H1 (cell line): ENCODE measurements at regions not wholly inside any gene's neighbourhood (a gene's known extent, or its start where the extent isn't known, plus 50 kb on each side); places are given as distances from the start of the nearest gene placed in this dataset.

Experiments used
- CTCF ChIA-PET: fragments of 300-600 bp; sonication (Branson Sonifier 250); formaldehyde crosslinking; loops from one replicate; lab custom pipeline; 2021; ENCODE audit not compliant: partially characterized antibody; lab: Charles Lee
- POLR2A ChIA-PET: fragments of 300-600 bp; sonication (Branson Sonifier 250); formaldehyde crosslinking; loops from one replicate; lab custom pipeline; 2021; ENCODE audit warnings: inconsistent platforms; ENCODE audit not compliant: partially characterized antibody; lab: Charles Lee
- DNase-seq, 2 experiments: peaks; one replicate each; pipeline versions ENCODE4 v3.0.0 to v3.0.0-alpha.2; 2010 to 2022; ENCODE audit warnings: low spot score in 2 of 2, low read depth in 1 of 2, mixed read lengths in 1 of 2
- FAIRE-seq: peaks from 2 replicates; lab custom pipeline; 2011; peaks lifted over from hg19 to GRCh38; lab: Jason Lieb, UNC
- H2AFZ ChIP-seq: 2 replicates; pipeline ENCODE4 v1.8.1; 2012; ENCODE audit warnings: low read length, inconsistent platforms
- H2AK5ac ChIP-seq: 2 replicates; pipeline ENCODE4 v1.6.1; 2013; ENCODE audit warnings: low read depth, low read length
- H2BK120ac ChIP-seq: replicated peaks from 2 replicates; pipeline ENCODE3; 2013; ENCODE audit warnings: low read depth, low read length, inconsistent platforms
- H2BK12ac ChIP-seq: 2 replicates; pipeline ENCODE4 v1.6.1; 2013; ENCODE audit warnings: low read depth, low read length
- H2BK15ac ChIP-seq: 2 replicates; pipeline ENCODE4 v1.6.1; 2013; ENCODE audit warnings: low read length
- H2BK20ac ChIP-seq: 2 replicates; pipeline ENCODE4 v1.6.1; 2013; ENCODE audit warnings: low read length
- H2BK5ac ChIP-seq: 2 replicates; pipeline ENCODE4 v1.6.1; 2013; ENCODE audit warnings: low read depth, low read length
- H3K14ac ChIP-seq: 2 replicates; pipeline ENCODE4 v1.6.1; 2013; ENCODE audit warnings: inconsistent platforms; ENCODE audit not compliant: insufficient read length
- H3K18ac ChIP-seq: 2 replicates; pipeline ENCODE4 v1.6.1; 2013; ENCODE audit warnings: low read length; ENCODE audit errors: extremely low read depth
- H3K23ac ChIP-seq: 2 replicates; pipeline ENCODE4 v1.6.1; 2013; ENCODE audit warnings: inconsistent platforms; ENCODE audit not compliant: insufficient read length
- H3K23me2 ChIP-seq: 2 replicates; pipeline ENCODE4 v1.6.1; 2013; ENCODE audit warnings: low read depth, low read length
- H3K27ac ChIP-seq: 2 replicates; pipeline ENCODE4 v1.6.1; 2011; ENCODE audit warnings: low read depth, low read length, inconsistent platforms
- H3K27me3 ChIP-seq, 4 experiments: replicated peaks in 1 of 4; 1 replicate in 1 of 4; 2 replicates in 3 of 4; pipeline versions ENCODE4 v1.6.1 to v1.8.1; 2011 to 2013; ENCODE audit warnings: low read length in 3 of 4, mild to moderate bottlenecking in 3 of 4, inconsistent platforms in 2 of 4, mixed read lengths in 2 of 4, moderate library complexity in 1 of 4; ENCODE audit not compliant: control insufficient read depth in 3 of 4, insufficient read depth in 3 of 4; ENCODE audit errors: extremely low read depth in 1 of 4
- H3K36me3 ChIP-seq, 4 experiments: 2 replicates each; pipeline versions ENCODE4 v1.6.1 to v1.8.1; 2011 to 2013; ENCODE audit warnings: mild to moderate bottlenecking in 4 of 4, low read length in 3 of 4, moderate library complexity in 2 of 4, control low read depth in 1 of 4, inconsistent platforms in 1 of 4; ENCODE audit not compliant: insufficient read depth in 4 of 4, control insufficient read depth in 2 of 4
- H3K4ac ChIP-seq: replicated peaks from 2 replicates; pipeline ENCODE3; 2013; ENCODE audit warnings: low read length, low read depth, mixed read lengths, inconsistent platforms; ENCODE audit not compliant: insufficient read length
- H3K4me1 ChIP-seq, 4 experiments: replicated peaks in 1 of 4; 1 replicate in 1 of 4; 2 replicates in 3 of 4; pipeline versions ENCODE4 v1.6.1 to v1.8.1; 2011 to 2013; ENCODE audit warnings: low read length in 3 of 4, inconsistent platforms in 2 of 4, mixed read lengths in 1 of 4; ENCODE audit not compliant: insufficient read depth in 4 of 4, control insufficient read depth in 3 of 4
- H3K4me2 ChIP-seq, 2 experiments: 2 replicates each; pipeline versions ENCODE4 v1.6.1 to v1.8.1; 2011 to 2013; ENCODE audit warnings: low read depth in 2 of 2, low read length in 2 of 2, control low read depth in 1 of 2, inconsistent platforms in 1 of 2, mild to moderate bottlenecking in 1 of 2; ENCODE audit not compliant: insufficient read depth in 1 of 2
- H3K4me3 ChIP-seq, 4 experiments: fragments of 200-600, 300-600 bp in 1 of 4; sonication (generic), shearing (Covaris generic), sonication (Bioruptor Twin) in 1 of 4; 2 replicates each; pipeline versions ENCODE4 v1.5.1 to v1.8.1; 2011 to 2016; ENCODE audit warnings: low read length in 4 of 4, low read depth in 3 of 4, control low read depth in 2 of 4, inconsistent platforms in 2 of 4, mild to moderate bottlenecking in 2 of 4, mixed read lengths in 1 of 4, moderate library complexity in 1 of 4; ENCODE audit not compliant: insufficient read depth in 2 of 4; ENCODE audit errors: extremely low read depth in 1 of 4
- H3K56ac ChIP-seq: replicated peaks from 2 replicates; pipeline ENCODE3; 2013; ENCODE audit warnings: low read depth, mild to moderate bottlenecking, mixed read lengths, low read length, inconsistent platforms; ENCODE audit not compliant: insufficient read length
- H3K79me1 ChIP-seq: 2 replicates; pipeline ENCODE4 v1.6.1; 2013; ENCODE audit warnings: low read depth, low read length, control low read depth
- H3K79me2 ChIP-seq, 2 experiments: 2 replicates each; pipeline versions ENCODE4 v1.6.1 to v1.8.1; 2012 to 2013; ENCODE audit warnings: low read length in 2 of 2, mild to moderate bottlenecking in 2 of 2, inconsistent platforms in 1 of 2; ENCODE audit not compliant: insufficient read depth in 2 of 2, control insufficient read depth in 1 of 2
- H3K9ac ChIP-seq, 4 experiments: replicated peaks in 1 of 4; 1 replicate in 1 of 4; 2 replicates in 3 of 4; pipeline versions ENCODE4 v1.6.1 to v1.8.1; 2011 to 2013; ENCODE audit warnings: low read depth in 3 of 4, low read length in 3 of 4, control low read depth in 2 of 4, mild to moderate bottlenecking in 2 of 4, moderate library complexity in 2 of 4, inconsistent platforms in 1 of 4; ENCODE audit errors: extremely low read depth in 1 of 4
- H3K9me3 ChIP-seq, 2 experiments: 2 replicates each; pipeline versions ENCODE4 v1.6.1 to v1.8.1; 2012 to 2013; ENCODE audit warnings: mild to moderate bottlenecking in 2 of 2, moderate library complexity in 2 of 2, control low read depth in 1 of 2, inconsistent platforms in 1 of 2, low read depth in 1 of 2, low read length in 1 of 2, mixed read lengths in 1 of 2; ENCODE audit not compliant: insufficient read depth in 2 of 2
- H4K20me1 ChIP-seq, 2 experiments: replicated peaks in 1 of 2; 2 replicates each; pipeline versions ENCODE3 to v1.8.1; 2011 to 2013; ENCODE audit warnings: inconsistent platforms in 2 of 2, low read length in 2 of 2, mild to moderate bottlenecking in 1 of 2; ENCODE audit not compliant: insufficient read depth in 2 of 2, control insufficient read depth in 1 of 2
- H4K5ac ChIP-seq: 2 replicates; pipeline ENCODE4 v1.6.1; 2013; ENCODE audit warnings: low read length, low read depth, mixed read lengths, inconsistent platforms; ENCODE audit not compliant: insufficient read length
- H4K8ac ChIP-seq: 2 replicates; pipeline ENCODE4 v1.8.0; 2013; ENCODE audit warnings: mild to moderate bottlenecking, moderate library complexity, low read length, inconsistent platforms; ENCODE audit not compliant: insufficient read depth; ENCODE audit errors: extremely low read depth
- H4K91ac ChIP-seq: replicated peaks from 2 replicates; pipeline ENCODE3; 2013; ENCODE audit warnings: low read length, mixed read lengths, inconsistent platforms; ENCODE audit not compliant: insufficient read length
- ATF3 ChIP-seq: IDR thresholded peaks from 2 replicates; pipeline ENCODE4 v1.6.1; 2011; ENCODE audit warnings: low read depth, mild to moderate bottlenecking, low read length; ENCODE audit not compliant: insufficient read depth
- BCL11A ChIP-seq, 2 experiments: IDR thresholded peaks; one replicate each; pipeline ENCODE4 v1.6.1; 2011; ENCODE audit warnings: low read depth in 2 of 2, low read length in 2 of 2, mild to moderate bottlenecking in 2 of 2
- BRCA1 ChIP-seq: IDR thresholded peaks from 2 replicates; pipeline ENCODE4 v1.6.1; 2012; ENCODE audit warnings: low read depth, low read length, improper control_type of control experiment
- GABPA ChIP-seq: IDR thresholded peaks from 2 replicates; pipeline ENCODE4 v1.6.1; 2011; ENCODE audit warnings: mild to moderate bottlenecking, low read length, moderate library complexity, borderline replicate concordance; ENCODE audit not compliant: insufficient read depth
- JUN ChIP-seq: IDR thresholded peaks from 2 replicates; pipeline ENCODE4 v1.6.1; 2011; ENCODE audit warnings: low read depth, mild to moderate bottlenecking, improper control_type of control experiment, low read length
- RNF2 ChIP-seq: fragments of 200-900, 300-1000 bp; sonication (generic); IDR thresholded peaks from 2 replicates; pipeline ENCODE4 v1.7.1; 2016; ENCODE audit warnings: borderline replicate concordance, low read depth, mild to moderate bottlenecking, antibody characterized with exemption, low read length; ENCODE audit not compliant: poor library complexity, severe bottlenecking; ENCODE audit errors: missing control alignments
- SAP30 ChIP-seq: fragments of 300-600 bp; sonication (generic); IDR thresholded peaks from 2 replicates; pipeline ENCODE4 v1.7.1; 2012; ENCODE audit warnings: low read length, moderate library complexity, mild to moderate bottlenecking, inconsistent platforms; ENCODE audit not compliant: insufficient read depth, insufficient replicate concordance
- SIN3A ChIP-seq, 2 experiments: IDR thresholded peaks in 1 of 2; conservative IDR thresholded peaks in 1 of 2; 2 replicates each; pipeline ENCODE4 v1.6.1; 2011 to 2012; ENCODE audit warnings: low read length in 2 of 2, improper control_type of control experiment in 1 of 2, low read depth in 1 of 2, mild to moderate bottlenecking in 1 of 2
- SIRT6 ChIP-seq: IDR thresholded peaks from one replicate; pipeline ENCODE4 v1.7.1; 2012; ENCODE audit warnings: low read length, inconsistent platforms
- TAF7 ChIP-seq: optimal IDR thresholded peaks from 2 replicates; pipeline ENCODE3; 2011; ENCODE audit warnings: low read depth, mild to moderate bottlenecking, inconsistent platforms, low read length, moderate library complexity, borderline replicate concordance
- TCF12 ChIP-seq: IDR thresholded peaks from 2 replicates; pipeline ENCODE4 v1.6.1; 2011; ENCODE audit warnings: low read depth, mild to moderate bottlenecking, low read length
- ZNF274 ChIP-seq: IDR thresholded peaks from 2 replicates; pipeline ENCODE4 v1.7.0; 2012; ENCODE audit warnings: low read length, borderline replicate concordance; ENCODE audit errors: extremely low read depth
- WGBS, 2 experiments: shearing (Covaris generic) in 1 of 2; methylation state at CpG; one replicate each; pipeline versions ENCODE4 v1.1.6 to v1.1.7; 2013 to 2015; ENCODE audit warnings: low lambda C conversion rate in 2 of 2, mixed read lengths in 2 of 2, inconsistent platforms in 1 of 2, low coverage in 1 of 2, missing lambda C conversion rate in 1 of 2; ENCODE audit not compliant: insufficient replicate concordance in 2 of 2, insufficient coverage in 1 of 2, insufficient read length in 1 of 2; ENCODE audit errors: extremely low coverage in 1 of 2, missing lambda C conversion rate in 1 of 2; 5-methylcytosine and 5-hydroxymethylcytosine counted together

DNA sequence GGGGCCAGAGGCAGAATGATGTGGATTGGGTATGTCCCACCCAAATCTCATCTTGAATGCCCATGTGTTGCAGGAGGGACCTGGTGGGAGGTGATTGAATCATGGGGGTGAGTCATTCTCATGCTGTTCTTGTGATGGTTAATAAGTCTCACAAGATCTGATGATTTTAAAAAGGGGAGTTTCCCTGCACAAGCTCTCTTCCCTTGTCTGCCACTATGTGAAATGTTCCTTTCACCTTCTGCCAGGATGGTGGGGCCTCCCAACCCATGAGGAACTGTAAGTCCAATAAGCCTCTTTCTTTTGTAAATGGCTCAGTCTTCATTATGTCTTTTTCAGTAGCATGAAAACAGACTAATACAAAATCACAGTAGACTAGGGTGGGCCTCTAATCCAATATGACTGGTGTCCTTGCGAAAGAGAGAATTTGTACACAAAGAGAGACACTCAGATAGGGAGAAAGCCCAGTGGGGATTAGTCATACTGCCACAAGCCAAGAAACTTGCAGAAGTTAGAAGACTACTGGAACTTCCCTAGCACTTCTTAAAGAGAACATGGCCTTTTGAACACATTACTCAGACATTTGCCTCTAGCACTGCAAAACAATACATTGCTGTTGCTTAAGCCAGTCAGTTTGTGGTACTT lies 68.4 kb downstream of the ANXA1 start:
- H3K27ac ChIP-seq, result no peak overlapping the region
- no peak for DNase-seq
- TF ChIP-seq SIN3A (conservative IDR thresholded peaks at IDR 0.05 in 1 of 2, IDR thresholded peaks at IDR 0.05 in 1 of 2; ENCODE audit: low read depth in 1 of 2, low read length in 2 of 2) (no peak), GABPA (no peak), ZNF274 (no peak), ATF3 (no peak), TAF7 (no peak), BRCA1 (no peak), SAP30 (no peak), TCF12 (no peak), JUN (no peak), BCL11A (IDR thresholded peaks at IDR 0.05; ENCODE audit: low read depth in 2 of 2, low read length in 2 of 2) (no peak), RNF2 (no peak), SIRT6 (no peak)

More for the DNA sequence above, 68.4 kb downstream of the ANXA1 start:
- CTCF ChIA-PET, result no interaction called here
- 82% methylated on average over 1 of the region's 1 CpG; no CpG with 5 or more reads in 1 of the 2 experiments for WGBS, 2 experiments
- H3K4me1 ChIP-seq, result peaks cover 0 to 10% (median 3%) of the 10 kb centered on the region in 4 experiments; a peak in 5 of 7 replicates
- POLR2A ChIA-PET, result no interaction called here
- no peak overlapping the region for H2BK120ac ChIP-seq
- no peak overlapping the region for H2BK5ac ChIP-seq
- H2BK12ac ChIP-seq, result no peak overlapping the region
- H3K14ac ChIP-seq, result no peak overlapping the region
- H3K23ac ChIP-seq, result no peak overlapping the region
- H3K79me1 ChIP-seq, result no peaks in the 10 kb centered on the region
- no peak overlapping the region for H4K8ac ChIP-seq
- no peaks in the 10 kb centered on the region for H3K23me2 ChIP-seq
- no peak overlapping the region for H3K18ac ChIP-seq
- H3K4me2 ChIP-seq, result no peak overlapping the region
- H3K36me3 ChIP-seq, result peaks cover 0 to 3% (median 0%) of the 10 kb centered on the region in 4 experiments; a peak in 3 of 8 replicates
- H3K4ac ChIP-seq, result no peak overlapping the region
- H3K4me3 ChIP-seq, result no peak overlapping the region
- no peaks in the 10 kb centered on the region for H3K79me2 ChIP-seq
- no peak overlapping the region for H2AFZ ChIP-seq
- no peak overlapping the region for H2BK20ac ChIP-seq
- no peaks in the 10 kb centered on the region for H3K27me3 ChIP-seq
- H4K5ac ChIP-seq, result no peak overlapping the region
- no peaks in the 10 kb centered on the region for H4K20me1 ChIP-seq
- H4K91ac ChIP-seq, result no peak overlapping the region
- H3K9me3 ChIP-seq, result peaks cover 11 to 14% of the 10 kb centered on the region in 2 experiments
- FAIRE-seq, result no peak
- no peak overlapping the region for H2AK5ac ChIP-seq
- no peak overlapping the region for H3K56ac ChIP-seq
- no peak overlapping the region for H2BK15ac ChIP-seq
- H3K9ac ChIP-seq, result no peak overlapping the region
